Stimulated activated CD4-positive, alpha-beta T cell treated with anti-CD3 and anti-CD28 coated beads, Interleukin-15, amount 100 ng/mL, for 24 hours (primary cell): ENCODE measurements at regions not wholly inside any gene's neighbourhood (a gene's known extent, or its start where the extent isn't known, plus 50 kb on each side); places are given as distances from the start of the nearest gene placed in this dataset.
A peak's percentile ranks its signal among the peaks of the same experiment; 100 is the strongest.
"Not testable (repeated sequence)": the region's sequence is repeated elsewhere in the genome, so short reads cannot be mapped to it uniquely, and the experiment has no call there.

Experiments
- DNase-seq: peaks from one replicate; pipeline ENCODE4 v3.0.0-alpha.2; 2020

GRCh38 chr2:121063471-121063870 is 221.5 kb downstream of the TFCP2L1 start:
- no peak for DNase-seq

GRCh38 chr2:121064186-121064585 is 220.8 kb downstream of the TFCP2L1 start:
- no peak for DNase-seq

DNA sequence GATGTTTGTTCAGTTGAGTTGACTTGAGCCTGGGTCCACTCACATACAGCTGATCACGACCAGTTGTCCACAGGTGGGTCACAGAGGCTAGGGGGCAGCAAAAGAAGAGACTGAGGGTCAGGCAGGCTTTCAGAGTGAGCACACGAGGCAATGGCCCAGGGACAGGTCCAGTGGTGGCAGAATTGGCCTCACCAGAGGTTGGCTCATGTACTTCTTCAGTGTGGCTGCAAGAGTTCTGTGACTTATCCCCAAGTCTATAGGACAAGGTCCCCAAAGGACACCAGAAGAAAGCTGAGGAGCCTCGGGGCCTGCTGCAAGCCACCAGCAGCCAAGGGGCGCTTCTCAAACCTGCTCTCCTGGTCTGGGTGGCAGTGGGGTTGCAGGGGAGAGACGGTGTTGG is 219.8 kb downstream of the TFCP2L1 start:
- no peak for DNase-seq

DNA sequence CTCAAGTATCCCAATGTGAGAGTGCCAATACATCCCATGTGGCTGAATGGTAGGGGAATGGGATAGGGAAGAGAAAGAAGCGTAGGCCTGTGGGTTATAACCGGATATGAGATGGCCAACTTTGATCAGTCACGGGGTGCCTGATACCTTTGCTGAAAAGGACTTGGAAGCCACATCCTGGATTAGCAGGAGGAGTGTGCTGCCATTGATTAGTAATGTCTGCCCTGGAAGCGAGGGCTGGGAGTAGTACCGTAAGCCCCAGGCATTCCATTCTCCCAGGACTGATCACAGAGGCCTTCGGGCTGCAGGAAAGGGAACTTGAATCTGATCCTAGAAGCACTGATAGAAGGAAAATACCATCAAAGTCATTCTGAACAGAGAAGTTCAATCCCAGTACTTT is 218.5 kb downstream of the TFCP2L1 start:
- no peak for DNase-seq

- DNase-seq: no peak
Measured at GRCh38 chr2:121068851-121069250, 216.2 kb downstream of the TFCP2L1 start.

DNA sequence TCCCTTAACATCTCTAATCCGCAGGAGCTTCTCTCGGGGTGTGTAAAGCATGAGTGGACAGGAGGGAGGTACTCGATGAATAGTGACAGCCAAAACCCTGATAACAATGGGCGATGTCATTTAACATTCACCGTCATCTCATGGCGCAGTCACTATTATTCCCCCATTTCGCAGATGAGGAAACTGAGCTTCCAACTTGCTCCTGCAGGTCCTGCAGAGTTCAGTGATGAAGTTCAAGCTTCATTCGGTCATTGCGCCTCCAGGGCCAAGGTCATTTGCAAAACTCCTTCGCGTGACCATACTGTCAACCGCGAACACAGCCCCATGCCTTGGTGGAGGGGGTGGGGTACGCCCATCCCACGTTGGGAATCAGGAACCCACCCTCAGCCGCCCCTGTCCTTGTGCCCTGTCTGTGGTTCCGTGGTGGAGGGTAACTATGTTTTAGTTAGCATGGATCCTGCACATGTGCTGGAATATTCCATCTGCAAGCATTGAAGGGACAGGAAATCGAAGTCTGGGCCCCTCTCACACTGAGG is 215.5 kb downstream of the TFCP2L1 start:
- no peak for DNase-seq

GRCh38 chr2:121070061-121070460 is 214.9 kb downstream of the TFCP2L1 start:
- DNase-seq: not testable (repeated sequence)

DNA sequence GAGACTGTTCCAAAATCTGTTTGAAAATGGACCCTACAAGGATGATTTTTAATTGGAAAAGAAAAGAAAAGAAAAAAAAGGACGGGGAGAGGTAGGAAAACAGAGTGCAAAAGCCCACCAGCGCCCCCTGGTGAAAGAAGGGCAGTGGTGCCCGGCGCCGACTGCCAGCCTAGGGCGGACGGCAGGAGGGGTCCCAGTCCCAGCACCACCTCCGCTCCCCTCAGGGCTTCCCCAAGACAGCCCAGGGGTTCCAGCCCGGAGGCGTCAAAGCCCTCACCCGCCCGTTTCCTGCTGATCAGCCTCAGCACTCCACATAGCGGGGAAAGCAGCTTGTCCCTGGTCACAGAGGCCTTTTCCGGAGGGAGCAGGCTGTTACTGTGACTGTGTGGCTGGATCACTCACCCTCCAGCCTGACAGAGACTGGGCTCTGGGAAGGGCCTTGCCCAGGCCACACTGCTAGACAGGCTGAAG is 213.9 kb downstream of the TFCP2L1 start:
- peak; percentile 74 for DNase-seq

DNA sequence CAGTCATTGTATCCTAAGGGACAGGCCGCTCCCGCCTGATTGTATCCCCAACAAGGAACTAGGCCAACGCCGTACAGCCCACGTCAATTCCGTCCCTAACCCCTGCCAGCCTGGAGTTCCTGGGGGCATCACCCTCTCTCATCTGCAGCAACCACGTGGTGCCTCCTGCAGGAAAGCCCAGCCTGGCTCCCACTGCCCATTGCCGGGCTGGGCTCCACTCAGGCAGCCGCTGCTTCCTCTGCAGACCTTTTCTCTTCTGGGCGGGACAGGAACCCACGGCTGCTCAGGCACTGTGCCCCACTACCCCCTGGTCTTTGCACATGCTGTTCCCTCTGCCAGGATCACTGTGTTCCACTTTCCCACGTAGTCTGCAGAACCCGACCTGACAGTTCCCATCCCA is 212.2 kb downstream of the TFCP2L1 start:
- DNase-seq: no peak

GRCh38 chr2:121073320-121074210 is 211.4 kb downstream of the TFCP2L1 start:
- no peak for DNase-seq

- no peak for DNase-seq
Measured at GRCh38 chr2:121074293-121074932, 210.6 kb downstream of the TFCP2L1 start.

GRCh38 chr2:121075006-121075551 is 209.9 kb downstream of the TFCP2L1 start:
- peak; percentile 66 for DNase-seq

DNA sequence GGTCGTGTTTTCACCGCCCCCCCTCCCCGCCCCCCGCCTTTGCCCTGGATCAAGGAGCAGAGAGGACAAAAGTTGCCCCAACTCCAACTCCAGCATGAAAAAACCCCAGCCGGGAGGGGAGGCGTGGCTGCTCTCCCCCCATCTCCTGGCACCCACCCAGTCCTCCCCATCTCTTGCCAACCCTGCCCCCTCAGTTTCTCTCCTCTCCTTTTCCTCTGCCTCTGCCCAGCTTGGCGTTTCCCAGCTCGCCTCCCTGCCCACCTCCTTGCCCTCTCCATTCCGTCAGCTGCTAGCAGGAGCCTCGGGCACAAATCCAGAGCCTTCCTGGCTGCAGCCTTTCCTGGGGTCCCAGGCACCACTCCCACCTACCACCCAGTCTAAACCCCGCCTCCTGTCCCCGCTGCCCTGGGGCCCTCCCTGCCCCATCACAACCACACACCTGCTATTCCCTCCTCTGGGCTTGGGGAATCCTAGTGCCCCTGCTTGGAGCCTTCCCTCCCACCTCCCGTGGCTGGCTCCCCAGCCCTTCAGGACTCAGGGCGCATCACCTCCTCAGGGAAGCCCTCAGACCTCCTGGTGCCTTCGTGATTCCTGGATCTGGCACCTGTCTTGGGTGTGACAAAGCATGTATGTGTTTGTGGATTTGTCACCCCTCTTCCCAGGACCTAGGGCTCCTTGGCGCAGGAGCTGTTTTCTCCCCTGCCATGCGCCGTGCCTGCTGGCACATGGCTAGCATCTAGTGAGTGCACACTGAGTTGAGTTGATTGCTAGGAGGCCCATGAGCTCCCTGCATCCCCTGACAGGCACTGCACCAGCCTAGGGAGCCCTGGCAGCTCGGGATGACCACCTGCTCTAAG is 209.1 kb downstream of the TFCP2L1 start:
- DNase-seq: no peak

DNA sequence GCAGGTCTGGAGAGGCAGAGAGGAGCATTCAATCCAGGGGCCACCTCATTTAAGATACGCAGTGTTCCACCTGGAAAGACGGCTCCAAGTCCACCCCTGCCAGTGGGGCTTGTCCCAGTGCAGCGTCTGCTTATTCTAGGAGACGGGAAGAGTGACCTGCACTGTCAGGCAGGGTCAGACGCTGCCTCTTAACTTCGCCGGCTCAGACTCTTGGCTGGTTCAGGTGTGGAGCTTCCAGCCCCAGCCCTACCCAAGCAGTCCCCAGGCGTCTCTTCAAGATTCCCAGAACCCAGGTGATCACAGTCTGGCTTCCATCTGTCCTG is 208.5 kb downstream of the TFCP2L1 start:
- no peak for DNase-seq

GRCh38 chr2:121076885-121077549 is 208.0 kb downstream of the TFCP2L1 start:
- DNase-seq: peak; percentile 83

DNA sequence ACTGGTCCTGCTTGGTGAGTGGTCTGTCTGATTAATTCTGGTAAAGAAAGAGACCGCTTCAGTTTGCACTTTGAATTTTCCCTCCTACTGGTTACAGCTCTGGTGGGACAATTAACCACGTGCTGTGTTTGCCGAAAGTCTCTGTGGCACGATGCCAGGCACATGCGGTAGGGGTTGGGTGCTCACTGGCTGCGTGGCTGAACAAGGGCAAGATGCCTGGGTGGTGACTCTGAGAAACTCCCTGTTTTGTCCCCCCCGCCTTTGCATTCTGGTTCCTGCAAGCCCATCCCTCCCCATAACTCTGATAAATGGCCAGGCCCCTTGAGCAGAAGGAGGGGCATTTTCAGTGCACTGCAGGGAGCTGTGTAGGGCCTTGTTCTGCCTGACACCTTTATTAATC is 206.1 kb downstream of the TFCP2L1 start:
- no peak for DNase-seq

- peak; percentile 57 for DNase-seq
Measured at GRCh38 chr2:121080013-121080772, 204.8 kb downstream of the TFCP2L1 start.

DNA sequence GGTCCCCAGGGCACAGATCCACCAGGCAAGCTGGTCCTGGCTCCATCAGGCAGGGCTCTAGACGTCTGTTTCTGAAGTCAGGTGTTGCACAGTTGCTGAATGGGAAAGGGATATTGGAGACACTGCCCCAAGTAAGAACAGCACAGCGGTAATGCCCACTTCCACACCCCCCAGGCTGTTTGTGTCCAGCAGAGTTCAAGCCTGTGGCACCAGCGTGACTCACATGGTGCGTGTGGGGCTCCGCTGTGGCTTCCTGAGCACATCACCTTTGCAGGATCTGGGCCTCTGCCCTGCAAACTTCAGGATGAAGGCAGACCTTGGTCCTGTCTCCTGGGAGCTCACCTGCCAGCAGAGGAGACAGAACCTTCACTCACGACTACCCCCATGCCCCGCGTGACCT is 203.3 kb downstream of the TFCP2L1 start:
- DNase-seq: no peak

DNA sequence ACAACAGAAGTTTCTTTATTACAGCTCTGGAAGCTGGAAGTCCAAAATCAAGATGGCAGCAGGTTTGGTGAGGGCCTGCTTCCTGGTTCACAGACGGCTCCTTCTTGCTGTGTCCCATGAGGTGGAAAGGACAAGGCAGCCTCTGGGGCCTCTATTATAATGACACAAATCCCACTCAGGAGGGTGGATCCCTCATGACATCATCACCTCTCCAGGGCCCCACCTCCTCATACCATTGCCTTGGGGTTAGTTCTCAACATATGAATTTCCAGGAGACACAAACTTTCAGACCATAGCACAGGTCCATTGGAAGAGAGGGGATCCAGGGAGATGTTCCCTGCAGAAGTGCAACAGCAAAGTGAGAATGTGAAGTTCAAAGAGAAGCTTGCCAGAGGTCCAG is 202.8 kb downstream of the TFCP2L1 start:
- DNase-seq: no peak

DNA sequence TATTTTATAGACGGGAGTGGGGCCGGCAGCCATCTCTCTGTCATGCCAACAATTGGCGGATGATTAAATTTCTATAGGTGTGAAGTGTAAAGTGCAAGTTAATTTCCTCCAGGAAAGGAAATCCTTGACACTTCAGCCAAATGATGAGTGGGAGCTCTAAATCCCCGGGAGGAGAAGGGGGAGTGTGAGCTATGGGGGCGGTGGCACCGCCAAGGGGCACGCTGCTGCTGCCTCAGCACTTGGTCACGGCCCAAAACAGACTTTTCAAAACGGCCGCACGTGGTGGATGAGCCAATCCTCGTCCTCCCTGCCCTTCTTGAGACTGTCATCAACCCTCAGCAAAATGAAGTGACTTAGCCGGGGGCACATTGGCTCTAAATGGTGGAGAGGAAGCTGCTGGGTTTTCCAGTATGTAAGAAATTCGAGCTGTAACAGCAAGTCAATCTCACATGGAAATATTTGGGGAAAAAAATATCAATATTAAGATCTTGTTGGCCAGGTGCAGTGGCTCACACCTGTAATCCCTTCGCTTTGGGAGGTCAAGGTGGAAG is 200.8 kb downstream of the TFCP2L1 start:
- no peak for DNase-seq

- DNase-seq: no peak
Measured at GRCh38 chr2:121085801-121086200, 199.2 kb downstream of the TFCP2L1 start.
